Muscle layer of colon (tissue), 2 donors: ENCODE measurements at regions not wholly inside any gene's neighbourhood (a gene's known extent, or its start where the extent isn't known, plus 50 kb on each side); places are given as distances from the start of the nearest gene placed in this dataset.

Experiments
- H3K27ac ChIP-seq: one replicate; pipeline ENCODE4 v1.7.0; 2013; ENCODE audit warnings: low read depth, mild to moderate bottlenecking, low read length, moderate library complexity
- H3K27me3 ChIP-seq, 2 donors: one replicate each; pipeline ENCODE4 v1.7.0; 2013; ENCODE audit warnings: low read length in 2 of 2, mild to moderate bottlenecking in 2 of 2; ENCODE audit not compliant: insufficient read depth in 2 of 2, control insufficient read depth in 1 of 2
- H3K36me3 ChIP-seq: one replicate; pipeline ENCODE4 v1.7.0; 2013; ENCODE audit warnings: mild to moderate bottlenecking, low read length; ENCODE audit not compliant: insufficient read depth
- H3K4me1 ChIP-seq: one replicate; pipeline ENCODE4 v1.7.0; 2013; ENCODE audit warnings: mild to moderate bottlenecking, low read length; ENCODE audit not compliant: insufficient read depth
- H3K4me3 ChIP-seq, 2 donors: one replicate each; pipeline ENCODE4 v1.7.0; 2013; ENCODE audit warnings: low read length in 2 of 2, low read depth in 1 of 2, mild to moderate bottlenecking in 1 of 2, moderate library complexity in 1 of 2
- H3K9ac ChIP-seq: one replicate; pipeline ENCODE4 v1.7.0; 2013; ENCODE audit warnings: low read length
- H3K9me3 ChIP-seq: one replicate; pipeline ENCODE4 v1.7.0; 2013; ENCODE audit warnings: mild to moderate bottlenecking, low read length
- donor health status: abdominal sarcoma.
- donor health status: Adenocarcinoma of cecum.

DNA sequence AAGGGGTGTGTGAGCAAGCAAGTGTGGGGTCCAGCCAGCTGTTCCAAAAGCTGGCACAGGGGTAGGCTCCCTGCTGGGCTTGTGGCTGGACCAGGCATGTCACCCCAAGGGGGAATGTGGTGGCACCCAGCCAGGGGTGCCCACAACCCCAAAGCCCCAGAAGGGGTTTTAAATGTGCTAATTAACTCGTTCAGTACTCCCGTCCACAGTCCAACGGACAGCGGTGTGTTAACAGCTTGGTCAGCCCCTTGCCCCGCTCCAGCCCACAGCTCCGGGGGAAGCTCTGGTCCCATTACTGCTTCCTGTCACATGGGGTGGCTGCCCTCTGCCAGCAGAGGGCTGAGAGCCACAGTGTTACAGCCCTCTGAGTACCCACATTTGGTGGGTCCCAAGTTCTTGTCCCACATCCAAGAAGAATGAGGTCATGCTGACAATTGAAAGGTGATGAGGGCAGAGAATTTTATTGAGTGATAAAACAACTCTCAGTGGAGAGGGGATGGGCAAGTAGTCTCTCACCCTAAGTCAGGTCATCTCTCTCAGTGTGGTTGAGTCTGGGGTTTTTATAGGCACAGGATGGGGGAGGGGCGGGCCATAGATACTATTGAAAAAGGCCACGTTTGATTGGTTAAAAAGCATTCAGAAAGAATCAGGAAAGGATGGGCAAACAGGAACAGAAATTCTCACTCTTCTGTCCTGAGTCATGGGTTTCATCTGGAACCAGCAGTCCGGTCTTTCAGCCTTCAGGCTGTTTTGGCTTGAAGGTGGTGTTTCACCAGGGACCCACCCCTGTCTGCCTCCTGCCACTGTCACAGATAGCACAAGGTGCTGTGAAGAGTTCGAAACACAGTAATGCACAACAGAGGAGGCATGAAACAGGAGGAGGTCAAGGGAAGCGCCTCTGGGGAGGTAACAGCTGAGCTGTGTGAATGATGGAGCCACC lies 238.5 kb downstream of the NFATC2 start:
- H3K9ac ChIP-seq: no peak overlapping the region
- H3K36me3 ChIP-seq: no peaks in the 10 kb centered on the region
- no peaks in the 10 kb centered on the region for H3K4me1 ChIP-seq
- H3K9me3 ChIP-seq: no peaks in the 10 kb centered on the region
- H3K27me3 ChIP-seq: peaks cover 0 to 18% of the 10 kb centered on the region in 2 donors
- no peak overlapping the region for H3K4me3 ChIP-seq
- H3K27ac ChIP-seq: no peak overlapping the region

DNA sequence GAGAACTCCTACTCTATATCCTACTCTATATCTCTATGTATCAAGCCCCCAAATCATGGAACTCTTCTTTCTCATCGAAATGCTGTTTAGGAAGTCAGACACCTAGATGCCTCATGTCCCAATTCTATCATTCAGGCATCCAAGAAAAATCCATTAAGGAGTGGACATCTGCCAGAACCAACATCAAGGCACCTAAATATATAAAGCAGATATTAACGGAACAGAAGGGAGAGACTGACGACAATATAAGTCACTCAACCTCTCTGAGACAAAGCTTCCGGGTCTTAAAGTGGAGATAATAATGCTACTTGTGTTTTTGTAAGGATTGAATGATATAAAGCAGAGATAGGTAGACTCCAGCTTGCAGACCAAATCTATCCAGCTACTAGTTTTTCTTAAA lies 241.5 kb downstream of the NFATC2 start:
- H3K9ac ChIP-seq: no peak overlapping the region
- H3K36me3 ChIP-seq: no peaks in the 10 kb centered on the region
- H3K27ac ChIP-seq: no peak overlapping the region
- H3K4me1 ChIP-seq: no peaks in the 10 kb centered on the region
- no peaks in the 10 kb centered on the region for H3K9me3 ChIP-seq
- H3K27me3 ChIP-seq: peaks cover 0 to 9% of the 10 kb centered on the region in 2 donors
- no peak overlapping the region for H3K4me3 ChIP-seq

- H3K4me3 ChIP-seq: no peak overlapping the region
- H3K27me3 ChIP-seq: peaks cover 0 to 9% of the 10 kb centered on the region in 2 donors
- no peak overlapping the region for H3K27ac ChIP-seq
- H3K4me1 ChIP-seq: no peaks in the 10 kb centered on the region
- no peak overlapping the region for H3K9ac ChIP-seq
- H3K36me3 ChIP-seq: no peaks in the 10 kb centered on the region
- no peaks in the 10 kb centered on the region for H3K9me3 ChIP-seq
Measured at GRCh38 chr20:51300104-51300503, 242.4 kb downstream of the NFATC2 start.

DNA sequence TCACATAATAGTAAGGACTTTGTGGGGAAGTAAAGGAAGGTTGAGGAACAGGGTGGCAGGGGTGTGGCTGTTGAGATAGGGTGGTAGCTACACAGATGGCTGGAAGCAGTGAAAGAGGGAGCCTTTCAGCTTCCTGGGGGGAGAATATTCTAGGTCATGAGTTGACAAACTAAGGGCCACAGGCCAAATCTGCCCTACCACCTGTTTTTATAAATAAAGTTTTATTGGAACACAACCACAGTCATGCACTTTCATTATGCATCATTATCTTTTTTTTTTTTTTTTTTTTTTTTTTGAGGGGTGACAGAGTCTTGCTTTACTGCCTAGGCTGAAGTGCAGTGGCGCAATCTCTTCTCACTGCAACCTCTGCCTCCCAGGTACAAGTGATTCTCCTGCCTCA lies 243.1 kb downstream of the NFATC2 start:
- no peaks in the 10 kb centered on the region for H3K36me3 ChIP-seq
- no peaks in the 10 kb centered on the region for H3K9me3 ChIP-seq
- no peaks in the 10 kb centered on the region for H3K4me1 ChIP-seq
- no peak overlapping the region for H3K27ac ChIP-seq
- no peak overlapping the region for H3K9ac ChIP-seq
- peaks cover 0 to 9% of the 10 kb centered on the region in 2 donors for H3K27me3 ChIP-seq
- no peak overlapping the region for H3K4me3 ChIP-seq

DNA sequence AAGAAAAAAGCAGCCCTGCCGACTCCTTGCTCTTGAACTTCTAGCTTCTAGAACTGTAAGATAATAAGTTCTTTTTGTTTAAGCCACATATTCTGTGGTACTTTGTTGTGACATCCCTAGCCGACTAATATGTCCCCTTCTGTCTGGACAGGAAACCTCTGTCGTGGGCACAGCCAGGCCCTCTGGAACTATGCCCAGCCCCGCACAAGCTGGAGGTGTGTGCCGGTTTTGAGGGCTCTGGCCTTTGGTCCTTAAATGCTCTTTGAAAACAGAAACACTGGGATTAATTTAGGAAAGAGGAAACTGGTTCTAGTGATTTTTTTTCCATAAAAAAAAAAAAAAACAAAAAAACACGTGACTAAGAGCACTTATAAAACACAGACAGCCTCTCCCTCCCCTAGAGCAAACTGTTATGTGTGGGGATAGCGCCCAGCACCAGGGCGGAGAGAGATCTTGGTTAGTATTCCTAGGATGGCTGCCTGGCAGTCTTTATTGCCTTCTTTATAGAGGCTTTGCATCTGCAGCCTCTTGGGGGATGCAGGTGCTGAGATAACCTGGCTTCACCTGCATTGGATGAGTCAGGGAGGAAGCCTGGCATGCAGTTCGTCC lies 244.3 kb downstream of the NFATC2 start:
- Histone ChIP-seq H3K27ac (no peak overlapping the region), H3K27me3 (peaks cover 0 to 3% of the 10 kb centered on the region in 2 donors), H3K9ac (no peak overlapping the region), H3K9me3 (no peaks in the 10 kb centered on the region), H3K4me1 (no peaks in the 10 kb centered on the region), H3K36me3 (no peaks in the 10 kb centered on the region), H3K4me3 (no peak overlapping the region)

DNA sequence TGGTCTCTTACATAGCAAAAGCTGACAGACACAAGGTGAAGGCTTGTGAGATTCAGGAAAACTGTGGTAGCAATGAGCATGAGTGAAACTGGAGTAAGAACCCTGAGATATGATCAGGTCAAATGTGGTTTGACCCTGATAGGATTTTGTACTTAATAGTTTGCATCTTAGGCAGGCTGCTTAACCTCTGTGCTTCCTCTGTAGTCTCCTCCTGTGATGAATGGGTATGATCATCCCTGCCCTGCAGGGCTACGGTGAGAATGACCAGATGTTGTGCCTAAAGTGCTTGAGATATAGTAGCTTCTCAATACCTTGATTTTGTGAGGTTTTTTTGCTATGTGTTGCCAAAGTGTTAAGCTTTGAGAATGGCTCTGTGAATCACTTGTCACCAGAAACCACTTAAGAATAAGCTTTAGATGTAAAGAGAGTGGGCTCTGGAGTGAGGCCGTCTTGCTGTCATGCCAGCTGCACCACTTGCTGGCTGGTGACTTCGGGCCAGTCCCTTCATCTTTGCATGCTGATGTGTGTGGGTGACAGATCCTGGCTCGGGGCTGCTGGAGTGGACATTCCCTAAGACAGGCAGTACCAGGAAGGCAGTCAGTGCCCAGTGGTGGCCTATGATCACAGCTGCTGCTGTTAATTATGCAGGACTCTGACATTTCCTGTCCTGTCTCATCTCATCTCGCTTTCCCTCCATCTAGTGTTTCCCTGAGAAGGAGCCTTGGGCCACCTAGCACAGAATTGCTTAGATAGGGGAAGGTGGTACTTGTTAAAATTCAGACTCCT lies 254.7 kb downstream of the NFATC2 start:
- Histone ChIP-seq H3K36me3 (no peaks in the 10 kb centered on the region), H3K4me1 (no peaks in the 10 kb centered on the region), H3K9ac (no peak overlapping the region), H3K27me3 (no peaks in the 10 kb centered on the region), H3K27ac (no peak overlapping the region), H3K9me3 (no peaks in the 10 kb centered on the region), H3K4me3 (no peak overlapping the region)

GRCh38 chr20:51286758-51287157 lies 255.8 kb downstream of the NFATC2 start:
- no peaks in the 10 kb centered on the region for H3K36me3 ChIP-seq
- H3K9ac ChIP-seq: no peak overlapping the region
- no peaks in the 10 kb centered on the region for H3K27me3 ChIP-seq
- no peaks in the 10 kb centered on the region for H3K9me3 ChIP-seq
- H3K4me1 ChIP-seq: no peaks in the 10 kb centered on the region
- no peak overlapping the region for H3K4me3 ChIP-seq
- no peak overlapping the region for H3K27ac ChIP-seq

DNA sequence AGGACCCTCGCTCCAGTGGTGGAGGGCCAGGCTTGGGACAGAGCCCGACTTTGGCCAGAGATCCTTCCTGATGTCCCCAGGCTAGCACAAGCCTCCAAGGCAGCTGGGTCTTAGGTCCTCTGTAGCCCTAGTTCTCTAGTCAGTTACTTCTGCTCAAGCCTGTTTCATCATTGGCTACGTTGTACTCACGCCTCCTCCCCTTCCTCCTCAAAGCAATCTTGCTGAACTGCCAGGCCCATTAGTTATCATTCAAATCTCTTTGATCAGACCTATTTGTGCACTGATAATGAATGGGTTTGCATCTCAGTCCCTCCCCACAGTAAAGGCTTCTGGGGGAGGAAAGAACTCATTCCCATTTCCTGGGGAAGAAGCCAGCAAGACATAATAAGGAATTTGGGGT lies 256.8 kb downstream of the NFATC2 start:
- no peaks in the 10 kb centered on the region for H3K4me1 ChIP-seq
- no peaks in the 10 kb centered on the region for H3K9me3 ChIP-seq
- no peak overlapping the region for H3K9ac ChIP-seq
- no peaks in the 10 kb centered on the region for H3K36me3 ChIP-seq
- H3K27me3 ChIP-seq: no peaks in the 10 kb centered on the region
- H3K27ac ChIP-seq: no peak overlapping the region
- no peak overlapping the region for H3K4me3 ChIP-seq

DNA sequence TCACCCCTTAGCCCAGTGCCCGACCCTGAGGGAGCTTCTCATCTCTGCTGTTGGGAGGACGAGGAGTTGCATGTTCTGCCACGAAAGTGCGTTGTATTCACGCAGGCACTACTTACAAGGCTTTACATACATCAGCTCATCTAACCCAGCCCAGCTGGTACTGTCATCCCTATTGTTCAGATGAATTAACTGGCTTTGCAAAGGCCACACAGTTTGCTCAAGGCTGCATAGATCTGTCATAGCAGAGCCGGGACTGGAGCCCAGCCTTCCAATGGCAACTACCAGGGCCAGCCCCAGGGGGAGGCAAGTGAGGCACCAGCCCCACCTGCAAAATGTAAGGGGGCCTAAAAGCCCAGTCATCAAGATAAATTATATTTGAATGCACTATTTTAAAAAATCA lies 257.6 kb downstream of the NFATC2 start:
- Histone ChIP-seq H3K27me3 (no peaks in the 10 kb centered on the region), H3K4me1 (no peaks in the 10 kb centered on the region), H3K4me3 (no peak overlapping the region), H3K27ac (no peak overlapping the region), H3K9ac (no peak overlapping the region), H3K9me3 (no peaks in the 10 kb centered on the region), H3K36me3 (no peaks in the 10 kb centered on the region)

DNA sequence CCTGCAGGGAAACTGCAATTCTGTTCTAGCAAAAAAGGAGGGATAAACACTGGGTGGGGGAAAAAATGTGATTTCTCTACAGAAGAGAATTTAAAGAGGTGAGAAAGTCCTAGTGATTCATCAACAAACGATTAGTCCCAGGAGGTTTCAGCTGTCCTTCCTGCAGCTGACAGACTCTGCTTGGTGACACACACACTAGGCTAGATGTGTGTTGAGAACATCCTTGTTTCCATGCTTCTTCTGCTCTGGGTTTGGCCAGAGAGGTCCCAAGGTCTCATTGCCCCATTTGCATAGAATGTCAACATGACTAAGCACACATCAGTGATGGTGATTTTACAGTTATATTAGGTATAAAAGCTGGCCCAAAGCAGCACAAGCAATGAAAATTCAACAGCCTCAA lies 258.3 kb downstream of the NFATC2 start:
- Histone ChIP-seq H3K36me3 (no peaks in the 10 kb centered on the region), H3K4me1 (no peaks in the 10 kb centered on the region), H3K9me3 (no peaks in the 10 kb centered on the region), H3K27ac (no peak overlapping the region), H3K27me3 (no peaks in the 10 kb centered on the region), H3K4me3 (no peak overlapping the region), H3K9ac (no peak overlapping the region)

GRCh38 chr20:51281521-51281920 lies 258.6 kb upstream of the KCNG1 start:
- no peak overlapping the region for H3K27ac ChIP-seq
- no peak overlapping the region for H3K4me3 ChIP-seq
- H3K36me3 ChIP-seq: no peaks in the 10 kb centered on the region
- no peak overlapping the region for H3K9ac ChIP-seq
- H3K27me3 ChIP-seq: peaks cover 0 to 3% of the 10 kb centered on the region in 2 donors
- no peaks in the 10 kb centered on the region for H3K4me1 ChIP-seq
- no peaks in the 10 kb centered on the region for H3K9me3 ChIP-seq
